Lower leg skin (tissue), 4 donors: ENCODE measurements at regions not wholly inside any gene's neighbourhood (a gene's known extent, or its start where the extent isn't known, plus 50 kb on each side); places are given as distances from the start of the nearest gene placed in this dataset.

Experiments
- DNase-seq, 2 donors: peaks; one replicate each; pipeline ENCODE4 v3.0.0-alpha.2; 2019; ENCODE audit warnings: low spot score in 2 of 2
- H3K4me3 ChIP-seq: fragments of 200-600 bp; sonication (generic); 2 replicates; pipeline ENCODE4 v1.5.1; 2017; ENCODE audit warnings: mild to moderate bottlenecking, low read depth; ENCODE audit not compliant: poor library complexity, severe bottlenecking
- CTCF ChIP-seq, 3 donors: fragments of 450-650 bp; IDR thresholded peaks; one replicate each; pipeline ENCODE4 v1.5.1; 2016; ENCODE audit warnings: antibody characterized with exemption in 3 of 3, mild to moderate bottlenecking in 3 of 3, moderate library complexity in 2 of 3
- POLR2A ChIP-seq, 2 donors: fragments of 450-650 bp; IDR thresholded peaks; one replicate each; pipeline ENCODE4 v1.6.1; 2016 to 2017; ENCODE audit warnings: antibody characterized with exemption in 2 of 2, mild to moderate bottlenecking in 1 of 2, moderate library complexity in 1 of 2
- WGBS, 2 donors: methylation state at CpG; one replicate each; pipeline ENCODE4 v1.1.5; 2018; 5-methylcytosine and 5-hydroxymethylcytosine counted together
- intact Hi-C: fragments of 100-400 bp; cut with DNase I; formaldehyde crosslinking; loops from one replicate; pipeline ENCODE4 v1.15.0; 2023; ENCODE audit warnings: low total_unique reads

DNA sequence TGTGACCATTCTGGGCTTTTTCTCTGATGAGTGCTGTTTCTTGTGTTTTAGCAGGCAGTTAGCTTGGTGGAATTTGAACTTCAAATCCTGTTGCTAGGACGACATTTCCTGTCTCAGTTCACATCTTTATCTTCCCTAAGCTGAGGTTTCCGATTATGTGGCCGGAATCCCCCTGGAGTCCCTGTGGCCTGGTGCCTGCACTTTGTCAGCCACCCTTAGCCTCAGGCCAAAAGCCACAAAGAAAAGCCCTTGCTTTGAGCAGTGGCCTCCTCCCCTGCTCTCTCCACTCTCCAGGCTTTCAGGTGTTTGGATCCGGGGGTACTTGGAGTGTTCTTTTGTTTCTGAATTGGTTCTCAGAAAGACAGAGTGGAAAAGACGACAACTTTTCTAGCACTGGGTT lies 59.9 kb upstream of the PMEPA1 start:
- DNase-seq: peak in 1 of 2 donors; percentile 36
- 68 to 80% methylated on average over 5 of the region's 5 CpGs for WGBS, 2 donors
- intact Hi-C loops: no loop called here
- no peak overlapping the region for H3K4me3 ChIP-seq
- TF ChIP-seq CTCF (IDR thresholded peaks at IDR 0.05) (no peak), POLR2A (IDR thresholded peaks at IDR 0.05) (no peak)

GRCh38 chr20:57768519-57768918 lies 58.7 kb upstream of the PMEPA1 start:
- no peak overlapping the region for H3K4me3 ChIP-seq
- TF ChIP-seq POLR2A (IDR thresholded peaks at IDR 0.05): no peak
- no peak for TF ChIP-seq CTCF (IDR thresholded peaks at IDR 0.05)
- intact Hi-C loops: no loop called here
- WGBS, 2 donors: 90 to 96% methylated on average over 1 of the region's 1 CpG
- DNase-seq: peak in 1 of 2 donors; percentile 28

DNA sequence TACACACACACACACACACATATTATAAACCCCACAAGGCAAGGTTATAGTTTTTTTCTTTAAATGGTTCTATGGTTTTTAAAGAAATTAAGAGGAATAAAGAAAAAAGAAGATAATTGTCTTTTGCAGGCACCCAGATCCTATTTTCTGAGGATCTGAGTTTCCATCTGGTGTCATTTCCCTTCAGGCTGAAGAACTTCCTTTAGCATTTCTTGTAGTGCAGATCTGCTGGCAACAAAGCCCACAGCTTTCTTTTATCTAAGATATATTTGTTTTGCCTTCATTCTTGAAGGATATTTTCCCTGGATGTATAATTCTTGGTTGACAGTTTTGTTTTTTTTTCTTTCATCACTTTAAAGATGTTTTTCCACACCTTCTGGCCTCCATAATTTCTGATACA lies 57.6 kb upstream of the PMEPA1 start:
- TF ChIP-seq POLR2A (IDR thresholded peaks at IDR 0.05) (no peak), CTCF (IDR thresholded peaks at IDR 0.05) (no peak)

DNA sequence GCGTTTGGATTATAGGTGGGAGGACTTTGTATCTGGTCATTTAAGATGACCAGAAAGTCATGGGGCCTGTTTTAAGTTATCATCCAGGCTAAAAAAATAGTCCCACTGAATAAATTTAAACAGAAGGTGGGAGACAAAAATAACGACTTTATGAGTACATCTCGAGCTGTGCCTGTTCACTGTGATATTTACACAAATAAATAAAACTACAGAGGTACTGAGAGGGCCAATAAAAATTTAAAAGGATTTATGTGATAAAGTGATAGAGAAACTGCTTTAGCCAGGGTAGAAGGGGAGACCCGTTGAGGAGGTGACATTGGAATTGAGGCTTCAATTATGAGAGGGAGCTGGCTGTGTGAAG lies 53.4 kb upstream of the PMEPA1 start:
- WGBS, 2 donors: 86 to 88% methylated on average over 4 of the region's 4 CpGs
- DNase-seq: no peak
- TF ChIP-seq POLR2A (IDR thresholded peaks at IDR 0.05): no peak
- no peak for TF ChIP-seq CTCF (IDR thresholded peaks at IDR 0.05)
- intact Hi-C loops: no loop called here
- no peak overlapping the region for H3K4me3 ChIP-seq

More for the DNA sequence above, 57.6 kb upstream of the PMEPA1 start:
- intact Hi-C loops: no loop called here
- H3K4me3 ChIP-seq: no peak overlapping the region
- DNase-seq: no peak

DNA sequence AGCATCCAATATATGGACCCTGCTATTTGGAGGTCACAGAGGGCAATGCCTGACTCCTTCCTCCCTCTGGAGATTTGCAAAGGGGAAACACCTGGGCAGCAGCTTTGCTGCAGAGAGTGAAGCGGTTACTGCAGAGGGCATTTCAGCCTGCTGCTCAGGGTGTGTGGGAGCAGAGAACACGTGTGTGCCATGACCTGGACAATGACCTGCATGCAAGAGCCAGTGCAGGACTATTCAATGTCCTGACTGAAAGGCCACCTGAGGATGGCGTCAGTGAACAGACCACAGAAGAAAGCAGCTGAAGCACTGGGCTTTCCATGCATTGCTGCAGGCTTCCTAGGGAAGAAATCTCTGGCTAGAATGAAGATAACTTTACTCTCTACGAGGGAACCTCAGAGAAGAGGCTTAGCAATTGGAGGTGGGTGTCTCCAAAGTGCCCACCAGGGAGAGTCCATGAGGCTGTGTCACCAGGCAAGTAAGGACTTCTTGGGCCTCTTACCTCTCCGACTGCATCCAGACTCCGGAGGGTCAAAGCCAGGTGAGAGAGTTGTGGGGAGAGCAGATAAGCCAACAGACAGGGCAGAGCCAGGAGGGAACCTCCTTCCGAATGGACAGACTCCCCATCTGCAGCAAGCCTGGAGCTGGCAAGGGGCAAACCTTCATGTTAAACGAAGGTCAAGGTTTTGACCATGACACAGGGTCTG lies 52.9 kb upstream of the PMEPA1 start:
- 80 to 91% methylated on average over 8 of the region's 8 CpGs for WGBS, 2 donors
- TF ChIP-seq POLR2A (IDR thresholded peaks at IDR 0.05): no peak
- no peak for TF ChIP-seq CTCF (IDR thresholded peaks at IDR 0.05)
- no peak overlapping the region for H3K4me3 ChIP-seq
- peak in 1 of 2 donors; percentile 32 for DNase-seq
- intact Hi-C loops: no loop called here

DNA sequence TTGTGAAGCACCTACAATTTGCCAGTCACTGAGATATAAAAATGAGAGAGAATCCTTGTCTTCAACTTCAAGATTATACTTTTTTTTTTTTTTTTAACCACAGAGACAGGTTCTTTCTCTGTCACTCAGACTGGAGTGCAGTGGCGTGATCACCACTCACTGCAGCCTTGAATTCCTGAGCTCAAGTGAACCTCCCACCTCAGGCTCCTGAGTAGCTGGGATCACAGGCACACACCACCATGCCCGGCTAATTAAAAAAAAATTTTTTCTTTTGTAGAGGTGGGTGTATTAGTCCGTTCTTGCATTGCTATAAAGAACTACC lies 51.6 kb upstream of the PMEPA1 start:
- no peak overlapping the region for H3K4me3 ChIP-seq
- TF ChIP-seq POLR2A (IDR thresholded peaks at IDR 0.05) (no peak), CTCF (IDR thresholded peaks at IDR 0.05) (no peak)
- 86 to 88% methylated on average over 3 of the region's 3 CpGs for WGBS, 2 donors
- intact Hi-C loops: no loop called here
- DNase-seq: peak in 1 of 2 donors; percentile 25
